ENCODE measurements at regions not wholly inside any gene's neighbourhood (a gene's known extent, or its start where the extent isn't known, plus 50 kb on each side); places are given as distances from the start of the nearest gene placed in this dataset.

DNA sequence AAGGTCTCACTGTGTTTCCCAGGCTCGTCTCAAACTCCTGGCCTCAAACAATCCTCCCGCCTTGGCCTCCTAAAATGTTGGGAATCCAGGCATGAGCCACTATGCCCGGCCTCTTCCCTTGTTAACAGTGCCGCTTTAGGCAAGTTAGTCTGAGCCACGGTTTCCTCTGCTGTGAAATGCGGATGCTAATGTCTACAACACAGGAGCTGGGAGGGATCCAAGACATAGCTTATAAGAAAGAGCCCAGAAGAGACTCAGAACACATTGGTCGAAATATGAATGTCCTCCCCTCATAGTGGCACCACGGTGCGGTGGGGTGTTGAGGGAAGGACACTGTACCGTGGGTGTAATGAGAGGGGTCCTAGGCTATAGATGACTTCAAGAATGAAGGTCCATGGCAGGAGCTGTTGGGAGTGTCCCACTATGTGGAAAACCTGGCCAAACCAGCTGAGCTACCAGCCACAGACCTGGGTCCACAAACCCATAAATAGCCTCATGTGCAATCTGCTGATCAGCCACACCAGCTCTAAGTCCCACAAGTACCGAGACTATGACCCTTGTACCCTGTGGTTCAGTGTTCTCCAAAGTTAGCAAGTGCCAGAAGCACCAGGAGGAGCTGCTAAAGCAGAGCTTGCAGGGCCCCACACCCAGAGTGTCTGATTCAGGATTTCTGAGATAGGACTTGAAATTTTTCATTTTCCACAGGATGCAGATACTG lies 57.8 kb upstream of the ZFAND3 start:
- peak; percentile 57 to 66 for DNase-seq
- intact Hi-C loops (cut with DNase I; ENCODE audit: low total_unique reads): no loop called here
- WGBS, 5 donors: 50 to 67% (median 58%) methylated on average over 11 of the region's 11 CpGs

DNA sequence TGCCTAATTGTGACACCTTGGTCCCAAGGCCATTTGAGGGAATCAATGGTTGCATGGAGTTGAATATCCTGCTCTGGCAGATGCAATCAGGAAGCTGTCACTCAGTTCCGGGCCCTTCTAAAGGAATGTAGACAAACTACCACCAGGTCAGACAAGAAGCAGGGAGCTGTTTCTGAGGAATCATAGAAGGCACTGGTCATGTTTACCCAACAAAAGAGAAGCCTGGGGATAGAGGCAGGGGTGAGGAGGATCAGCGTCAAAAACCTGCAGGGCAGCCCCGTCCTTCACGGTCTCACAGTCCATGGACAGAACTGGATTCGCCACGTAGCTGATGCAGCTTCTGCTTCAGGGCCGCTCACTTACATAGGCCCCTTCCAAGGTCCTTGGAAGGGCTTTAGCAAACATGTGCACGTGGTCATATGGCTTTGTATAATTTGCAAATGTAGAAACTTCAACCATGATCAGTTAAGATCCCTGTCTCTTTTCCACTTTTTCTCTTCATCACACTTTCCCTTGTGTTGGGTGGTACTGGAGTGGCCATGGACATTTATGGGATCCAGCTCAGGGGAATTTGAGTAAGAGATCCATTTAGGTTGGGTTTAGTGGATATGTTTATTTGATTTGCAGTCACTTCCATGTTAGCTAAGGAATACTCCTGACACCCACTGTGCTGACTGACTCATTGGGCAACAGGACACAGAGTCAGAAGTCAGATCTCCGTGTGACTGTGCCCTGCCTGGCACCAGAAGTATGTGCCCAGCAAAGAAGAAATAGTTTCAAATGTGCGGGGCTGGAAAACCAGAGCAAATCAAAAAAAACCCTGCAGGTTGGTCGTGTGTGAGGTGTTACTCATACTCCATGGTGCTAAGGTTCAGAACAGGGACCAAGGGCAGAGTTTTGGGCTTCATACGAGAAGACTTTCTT lies 60.0 kb upstream of the ZFAND3 start:
- WGBS, 5 donors: 69 to 75% (median 70%) methylated on average over 12 of the region's 12 CpGs

More for the DNA sequence above, 57.8 kb upstream of the ZFAND3 start:
- TF ChIP-seq POLR2A (IDR thresholded peaks at IDR 0.05) (no peak), POLR2AphosphoS5 (IDR thresholded peaks at IDR 0.05) (no peak), EP300 (IDR thresholded peaks at IDR 0.05) (no peak)
- TF ChIP-seq, protein P1, sequence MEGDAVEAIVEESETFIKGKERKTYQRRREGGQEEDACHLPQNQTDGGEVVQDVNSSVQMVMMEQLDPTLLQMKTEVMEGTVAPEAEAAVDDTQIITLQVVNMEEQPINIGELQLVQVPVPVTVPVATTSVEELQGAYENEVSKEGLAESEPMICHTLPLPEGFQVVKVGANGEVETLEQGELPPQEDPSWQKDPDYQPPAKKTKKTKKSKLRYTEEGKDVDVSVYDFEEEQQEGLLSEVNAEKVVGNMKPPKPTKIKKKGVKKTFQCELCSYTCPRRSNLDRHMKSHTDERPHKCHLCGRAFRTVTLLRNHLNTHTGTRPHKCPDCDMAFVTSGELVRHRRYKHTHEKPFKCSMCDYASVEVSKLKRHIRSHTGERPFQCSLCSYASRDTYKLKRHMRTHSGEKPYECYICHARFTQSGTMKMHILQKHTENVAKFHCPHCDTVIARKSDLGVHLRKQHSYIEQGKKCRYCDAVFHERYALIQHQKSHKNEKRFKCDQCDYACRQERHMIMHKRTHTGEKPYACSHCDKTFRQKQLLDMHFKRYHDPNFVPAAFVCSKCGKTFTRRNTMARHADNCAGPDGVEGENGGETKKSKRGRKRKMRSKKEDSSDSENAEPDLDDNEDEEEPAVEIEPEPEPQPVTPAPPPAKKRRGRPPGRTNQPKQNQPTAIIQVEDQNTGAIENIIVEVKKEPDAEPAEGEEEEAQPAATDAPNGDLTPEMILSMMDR (IDR thresholded peaks at IDR 0.05): no peak
- H3K4me1 ChIP-seq: peaks cover 7 to 30% (median 12%) of the 10 kb centered on the region in 4 donors
- no peaks in the 10 kb centered on the region for H3K9me3 ChIP-seq
- H3K27me3 ChIP-seq: peaks cover 0 to 8% (median 0%) of the 10 kb centered on the region in 3 donors
- H3K27ac ChIP-seq: peak overlapping the region in 2 of 5 donors; percentile 46 to 58
- no peak overlapping the region for H3K4me3 ChIP-seq
- no peaks in the 10 kb centered on the region for H3K36me3 ChIP-seq

DNA sequence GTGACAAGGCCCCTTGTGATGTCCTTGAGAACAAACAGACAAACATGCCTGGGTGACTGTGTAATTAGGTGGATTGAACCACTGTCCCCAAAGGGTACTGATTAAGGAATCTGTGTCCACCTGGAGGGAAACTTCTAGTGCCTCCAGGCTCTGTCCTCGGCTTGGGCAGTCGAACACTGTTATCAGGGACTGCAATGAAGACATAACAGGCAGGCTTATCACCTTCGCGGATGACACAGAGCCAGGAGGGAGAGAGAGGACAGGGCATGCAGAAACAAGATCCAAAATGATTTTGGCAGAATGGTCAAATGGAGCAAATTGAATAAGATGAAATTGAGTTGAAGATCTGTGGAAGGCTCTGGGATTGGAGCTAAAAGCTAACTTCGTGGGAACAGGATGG lies 60.9 kb upstream of the ZFAND3 start:
- no peak for DNase-seq
- Histone ChIP-seq H3K36me3 (no peaks in the 10 kb centered on the region), H3K9me3 (no peaks in the 10 kb centered on the region), H3K27me3 (no peaks in the 10 kb centered on the region), H3K27ac (no peak overlapping the region), H3K4me1 (peaks cover 7 to 21% (median 12%) of the 10 kb centered on the region in 4 donors), H3K4me3 (no peak overlapping the region)
- TF ChIP-seq POLR2AphosphoS5 (IDR thresholded peaks at IDR 0.05) (no peak), EP300 (IDR thresholded peaks at IDR 0.05) (no peak), POLR2A (IDR thresholded peaks at IDR 0.05) (no peak)
- TF ChIP-seq, protein P1 (IDR thresholded peaks at IDR 0.05): no peak
- intact Hi-C loops (cut with DNase I; ENCODE audit: low total_unique reads): no loop called here
- WGBS, 5 donors: 64 to 76% (median 71%) methylated on average over 5 of the region's 5 CpGs

More for the DNA sequence above, 60.0 kb upstream of the ZFAND3 start:
- no peak overlapping the region for H3K4me3 ChIP-seq
- no peaks in the 10 kb centered on the region for H3K9me3 ChIP-seq
- DNase-seq: no peak
- peaks cover 7 to 21% (median 12%) of the 10 kb centered on the region in 4 donors for H3K4me1 ChIP-seq
- no peak overlapping the region for H3K27ac ChIP-seq
- intact Hi-C loops (cut with DNase I; ENCODE audit: low total_unique reads): no loop called here
- no peaks in the 10 kb centered on the region for H3K27me3 ChIP-seq
- TF ChIP-seq EP300 (IDR thresholded peaks at IDR 0.05) (no peak), POLR2A (IDR thresholded peaks at IDR 0.05) (no peak), POLR2AphosphoS5 (IDR thresholded peaks at IDR 0.05) (no peak)
- TF ChIP-seq, protein P1 (IDR thresholded peaks at IDR 0.05): no peak
- no peaks in the 10 kb centered on the region for H3K36me3 ChIP-seq

DNA sequence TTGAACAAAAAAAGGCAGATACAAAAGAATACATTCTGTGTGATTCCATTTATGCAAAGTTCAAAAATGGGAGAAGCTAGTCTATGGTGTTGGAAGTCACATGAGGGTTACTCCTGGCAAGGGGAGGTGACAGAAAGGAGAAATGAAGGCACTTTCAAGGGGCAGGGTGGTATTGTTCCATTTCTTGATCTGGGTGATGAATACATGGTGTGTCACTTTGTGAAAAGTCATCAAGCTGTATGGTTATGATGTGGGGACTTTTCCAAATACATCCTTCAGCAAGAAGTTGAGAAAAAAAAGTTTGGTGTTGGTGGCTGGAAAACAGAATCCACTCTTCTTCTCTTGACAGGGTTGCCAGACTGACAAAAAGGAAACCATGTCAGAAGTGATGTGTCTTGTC lies 60.6 kb upstream of the MDGA1 start:
- Histone ChIP-seq H3K4me1 (peaks cover 7 to 20% (median 12%) of the 10 kb centered on the region in 4 donors), H3K9me3 (no peaks in the 10 kb centered on the region), H3K27ac (no peak overlapping the region), H3K36me3 (no peaks in the 10 kb centered on the region), H3K4me3 (no peak overlapping the region), H3K27me3 (peaks cover 0 to 3% (median 0%) of the 10 kb centered on the region in 3 donors)
- TF ChIP-seq, protein P1 (IDR thresholded peaks at IDR 0.05): no peak
- TF ChIP-seq EP300 (IDR thresholded peaks at IDR 0.05) (no peak), POLR2AphosphoS5 (IDR thresholded peaks at IDR 0.05) (no peak), POLR2A (IDR thresholded peaks at IDR 0.05) (no peak)
- no peak for DNase-seq
- intact Hi-C loops (cut with DNase I; ENCODE audit: low total_unique reads): no loop called here
